ENCODE measurements at regions not wholly inside any gene's neighbourhood (a gene's known extent, or its start where the extent isn't known, plus 50 kb on each side); places are given as distances from the start of the nearest gene placed in this dataset.

DNA sequence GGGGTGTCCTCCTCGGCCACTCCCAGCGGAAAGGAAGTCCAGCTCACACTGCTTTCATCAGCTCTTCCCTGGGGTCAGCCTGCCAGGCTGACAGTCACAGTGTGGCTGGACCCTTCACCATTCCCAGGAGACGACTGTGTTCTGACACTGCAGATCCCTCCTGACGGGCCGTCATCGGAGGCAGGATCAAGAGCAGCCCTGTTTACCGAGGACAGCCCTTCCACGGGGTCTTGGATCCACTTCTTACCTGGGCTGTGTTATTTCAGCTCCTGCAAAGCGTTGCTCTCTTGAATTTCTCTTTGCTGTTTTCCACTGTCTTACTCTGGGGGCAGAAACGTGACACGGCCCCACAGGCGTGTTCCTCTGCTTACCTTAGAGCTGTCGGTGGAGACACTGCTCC lies 149.9 kb upstream of the SOX1 start:
- TF ChIP-seq CTCF (conservative IDR thresholded peaks at IDR 0.05; ENCODE audit: low read depth, low read length) (no peak), EZH2 (IDR thresholded peaks at IDR 0.05; ENCODE audit: borderline replicate concordance, low read depth, low read length, poor library complexity, severe bottlenecking) (no peak)

Measured in A673 (cell line).